ENCODE measurements at regions not wholly inside any gene's neighbourhood (a gene's known extent, or its start where the extent isn't known, plus 50 kb on each side); places are given as distances from the start of the nearest gene placed in this dataset.

DNA sequence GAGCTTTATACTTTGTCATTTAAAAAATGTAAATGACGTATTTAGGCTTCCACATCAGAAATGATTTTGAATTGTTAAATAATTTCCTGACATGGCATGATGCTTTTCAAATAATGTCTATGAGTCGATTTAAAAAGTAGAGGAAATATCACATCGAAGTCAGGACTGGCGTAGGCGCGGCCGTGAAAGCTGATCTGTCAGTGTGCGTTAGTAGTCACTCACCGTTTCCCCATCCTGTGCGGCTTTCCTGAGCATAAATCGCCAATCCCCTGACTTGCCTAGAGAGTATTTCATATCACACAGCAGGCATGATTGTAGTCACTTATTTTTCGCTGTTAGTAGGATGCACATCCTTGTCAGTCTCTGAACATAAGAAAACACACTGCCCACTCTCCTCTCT, 843.1 kb downstream of the SOCS6 start:
- TF ChIP-seq, protein P1, sequence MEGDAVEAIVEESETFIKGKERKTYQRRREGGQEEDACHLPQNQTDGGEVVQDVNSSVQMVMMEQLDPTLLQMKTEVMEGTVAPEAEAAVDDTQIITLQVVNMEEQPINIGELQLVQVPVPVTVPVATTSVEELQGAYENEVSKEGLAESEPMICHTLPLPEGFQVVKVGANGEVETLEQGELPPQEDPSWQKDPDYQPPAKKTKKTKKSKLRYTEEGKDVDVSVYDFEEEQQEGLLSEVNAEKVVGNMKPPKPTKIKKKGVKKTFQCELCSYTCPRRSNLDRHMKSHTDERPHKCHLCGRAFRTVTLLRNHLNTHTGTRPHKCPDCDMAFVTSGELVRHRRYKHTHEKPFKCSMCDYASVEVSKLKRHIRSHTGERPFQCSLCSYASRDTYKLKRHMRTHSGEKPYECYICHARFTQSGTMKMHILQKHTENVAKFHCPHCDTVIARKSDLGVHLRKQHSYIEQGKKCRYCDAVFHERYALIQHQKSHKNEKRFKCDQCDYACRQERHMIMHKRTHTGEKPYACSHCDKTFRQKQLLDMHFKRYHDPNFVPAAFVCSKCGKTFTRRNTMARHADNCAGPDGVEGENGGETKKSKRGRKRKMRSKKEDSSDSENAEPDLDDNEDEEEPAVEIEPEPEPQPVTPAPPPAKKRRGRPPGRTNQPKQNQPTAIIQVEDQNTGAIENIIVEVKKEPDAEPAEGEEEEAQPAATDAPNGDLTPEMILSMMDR (IDR thresholded peaks at IDR 0.05 in 2 of 3, conservative IDR thresholded peaks at IDR 0.05 in 1 of 3; ENCODE audit: borderline replicate concordance in 1 of 3, insufficient read depth in 1 of 3, low read depth in 2 of 3, low read length in 2 of 3) = no peak
- no peak for TF ChIP-seq JUND (IDR thresholded peaks at IDR 0.05)
- TF ChIP-seq EGR1 (IDR thresholded peaks at IDR 0.05; ENCODE audit: low read depth) = no peak
- no peak for TF ChIP-seq SP1 (IDR thresholded peaks at IDR 0.05; ENCODE audit: low read depth)
- TF ChIP-seq SRF (IDR thresholded peaks at IDR 0.05; ENCODE audit: low read depth) = no peak
- TF ChIP-seq RAD21 (IDR thresholded peaks at IDR 0.05; ENCODE audit: low read depth) = no peak
- no peak for TF ChIP-seq TCF7L2 (IDR thresholded peaks at IDR 0.05; ENCODE audit: borderline replicate concordance, extremely low read depth, insufficient read depth, insufficient read length)
- TF ChIP-seq, protein P2, sequence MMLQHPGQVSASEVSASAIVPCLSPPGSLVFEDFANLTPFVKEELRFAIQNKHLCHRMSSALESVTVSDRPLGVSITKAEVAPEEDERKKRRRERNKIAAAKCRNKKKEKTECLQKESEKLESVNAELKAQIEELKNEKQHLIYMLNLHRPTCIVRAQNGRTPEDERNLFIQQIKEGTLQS (IDR thresholded peaks at IDR 0.05) = no peak
- TF ChIP-seq, protein P3, sequence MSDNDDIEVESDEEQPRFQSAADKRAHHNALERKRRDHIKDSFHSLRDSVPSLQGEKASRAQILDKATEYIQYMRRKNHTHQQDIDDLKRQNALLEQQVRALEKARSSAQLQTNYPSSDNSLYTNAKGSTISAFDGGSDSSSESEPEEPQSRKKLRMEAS (IDR thresholded peaks at IDR 0.05) = no peak
- TF ChIP-seq CBX3 (IDR thresholded peaks at IDR 0.05; ENCODE audit: low read depth) = no peak
- TF ChIP-seq EZH2phosphoT487 (IDR thresholded peaks at IDR 0.05; ENCODE audit: borderline replicate concordance) = no peak
- no peak for TF ChIP-seq EZH2 (IDR thresholded peaks at IDR 0.05)
- no peak for TF ChIP-seq POLR2AphosphoS5 (IDR thresholded peaks at IDR 0.05; ENCODE audit: low read depth, low read length)
- TF ChIP-seq ZNF274 (IDR thresholded peaks at IDR 0.05; ENCODE audit: low read depth, low read length) = no peak
- no peak for TF ChIP-seq ELF1 (IDR thresholded peaks at IDR 0.05; ENCODE audit: borderline replicate concordance, low read depth)
- no peak for TF ChIP-seq SIN3A (IDR thresholded peaks at IDR 0.05; ENCODE audit: low read depth)
- TF ChIP-seq POLR2A (IDR thresholded peaks at IDR 0.05; ENCODE audit: borderline replicate concordance, extremely low read depth, insufficient read depth, insufficient read length) = no peak
- Histone ChIP-seq H3K27ac (ENCODE audit: low read depth, low read length) (no peak overlapping the region), H4K20me1 (ENCODE audit: insufficient read depth) (no peaks in the 10 kb centered on the region), H3K9me2 (ENCODE audit: insufficient read depth) (no peaks in the 10 kb centered on the region), H3K4me3 (replicated peaks in 1 of 2; ENCODE audit: low read depth in 1 of 2, low read length in 2 of 2) (no peak overlapping the region), H3K4me1 (ENCODE audit: control insufficient read depth in 1 of 2, insufficient read depth in 2 of 2, low read length in 2 of 2) (no peaks in the 10 kb centered on the region), H3K36me3 (ENCODE audit: control insufficient read depth in 1 of 2, insufficient read depth in 2 of 2, low read length in 2 of 2) (no peaks in the 10 kb centered on the region), H3K4me2 (ENCODE audit: low read length) (no peak overlapping the region), H2AFZ (ENCODE audit: low read depth, low read length, poor library complexity, severe bottlenecking) (no peak overlapping the region), H3K27me3 (ENCODE audit: insufficient read depth, low read length) (no peaks in the 10 kb centered on the region), H3K79me2 (ENCODE audit: insufficient read depth, low read length) (no peaks in the 10 kb centered on the region), H3K9ac (ENCODE audit: low read length) (no peak overlapping the region), H3K9me3 (ENCODE audit: control insufficient read depth in 1 of 2, insufficient read depth in 1 of 2, low read depth in 1 of 2, low read length in 2 of 2) (peaks cover 4 to 24% of the 10 kb centered on the region in 2 experiments; a peak in 3 of 4 replicates)
- DNase-seq (ENCODE audit: low read depth, low spot score) (no peak), ATAC-seq (no peak)
- no TSS peak for BruUV-seq (replicated peaks)
- CTCF ChIA-PET = no interaction called here
- RAD21 ChIA-PET (ENCODE audit: low non-redundant PET in 1 of 2, low total read pairs in 2 of 2, uncharacterized antibody in 2 of 2, unreplicated experiment in 2 of 2) = no interaction called here
- POLR2A ChIA-PET = no interaction called here
- intact Hi-C loops (cut with micrococcal nuclease) = no loop called here

Measured in HCT116 (cell line).